ENCODE measurements at regions not wholly inside any gene's neighbourhood (a gene's known extent, or its start where the extent isn't known, plus 50 kb on each side); places are given as distances from the start of the nearest gene placed in this dataset.

GRCh38 chr14:25150934-25151790 lies 101.2 kb upstream of the STXBP6 start:
- H3K36me3 ChIP-seq (ENCODE audit: control insufficient read depth in 2 of 3, insufficient read depth in 3 of 3, low read length in 3 of 3) = no peaks in the 10 kb centered on the region
- DNase-seq (peak in 2 of 5 donors; percentile 45 to 62), FAIRE-seq (peak; percentile 92)
- H3K4me3 ChIP-seq (ENCODE audit: low read length in 3 of 3) = no peak overlapping the region
- no peaks in the 10 kb centered on the region for H3K4me1 ChIP-seq (ENCODE audit: control insufficient read depth in 2 of 3, insufficient read depth in 2 of 3, low read depth in 1 of 3, low read length in 3 of 3)
- intact Hi-C loops (cut with DNase I) = loop anchor here (10.0 kb wide), 1 partner anchor 426 kb away; no protein-coding TSS in a partner anchor
- peak; percentile 72 for TF ChIP-seq CTCF (IDR thresholded peaks at IDR 0.05; ENCODE audit: borderline replicate concordance, extremely low read depth, insufficient read depth)
- no peak overlapping the region for H3K9ac ChIP-seq (ENCODE audit: low read length in 3 of 3)
- no peaks in the 10 kb centered on the region for H3K27me3 ChIP-seq (ENCODE audit: control insufficient read depth, insufficient read depth, low read length)
- H3K27ac ChIP-seq (ENCODE audit: low read depth in 2 of 2, low read length in 2 of 2) = no peak overlapping the region
- no peaks in the 10 kb centered on the region for H3K9me3 ChIP-seq (ENCODE audit: control insufficient read depth in 2 of 3, insufficient read depth in 1 of 3, low read length in 3 of 3)

DNA sequence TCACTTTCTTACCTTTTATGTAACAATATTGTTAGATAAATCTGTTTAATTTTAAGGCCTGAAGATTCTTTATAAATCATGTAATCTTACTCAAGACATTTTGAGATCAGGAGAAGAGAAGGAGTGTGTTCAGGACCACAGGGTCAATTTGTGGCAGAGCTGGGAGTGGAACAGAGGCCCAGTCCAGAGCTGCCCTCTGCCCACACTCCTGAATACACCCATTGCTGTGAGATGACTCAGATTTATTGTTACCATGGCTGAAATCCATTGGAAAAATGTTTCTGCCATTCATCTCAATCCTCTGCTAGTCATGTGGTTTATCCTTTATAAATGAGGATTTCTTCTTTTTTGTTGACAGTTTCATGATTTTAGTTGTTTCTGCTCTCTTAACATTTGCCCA lies 100.5 kb upstream of the STXBP6 start:
- no peak overlapping the region for H3K9ac ChIP-seq (ENCODE audit: low read length in 3 of 3)
- H3K27me3 ChIP-seq (ENCODE audit: control insufficient read depth, insufficient read depth, low read length) = no peaks in the 10 kb centered on the region
- no peak for TF ChIP-seq CTCF (IDR thresholded peaks at IDR 0.05; ENCODE audit: borderline replicate concordance, extremely low read depth, insufficient read depth)
- DNase-seq = no peak
- H3K9me3 ChIP-seq (ENCODE audit: control insufficient read depth in 2 of 3, insufficient read depth in 1 of 3, low read length in 3 of 3) = no peaks in the 10 kb centered on the region
- H3K27ac ChIP-seq (ENCODE audit: low read depth in 2 of 2, low read length in 2 of 2) = no peak overlapping the region
- H3K4me1 ChIP-seq (ENCODE audit: control insufficient read depth in 2 of 3, insufficient read depth in 2 of 3, low read depth in 1 of 3, low read length in 3 of 3) = no peaks in the 10 kb centered on the region
- H3K36me3 ChIP-seq (ENCODE audit: control insufficient read depth in 2 of 3, insufficient read depth in 3 of 3, low read length in 3 of 3) = no peaks in the 10 kb centered on the region
- FAIRE-seq = no peak
- no peak overlapping the region for H3K4me3 ChIP-seq (ENCODE audit: low read length in 3 of 3)
- intact Hi-C loops (cut with DNase I) = loop anchor here (10.0 kb wide), 1 partner anchor 426 kb away; no protein-coding TSS in a partner anchor

- no peak for FAIRE-seq
- intact Hi-C loops (cut with DNase I) = no loop called here
- no peaks in the 10 kb centered on the region for H3K36me3 ChIP-seq (ENCODE audit: control insufficient read depth in 2 of 3, insufficient read depth in 3 of 3, low read length in 3 of 3)
- H3K4me1 ChIP-seq (ENCODE audit: control insufficient read depth in 2 of 3, insufficient read depth in 2 of 3, low read depth in 1 of 3, low read length in 3 of 3) = no peaks in the 10 kb centered on the region
- TF ChIP-seq CTCF (IDR thresholded peaks at IDR 0.05; ENCODE audit: borderline replicate concordance, extremely low read depth, insufficient read depth) = no peak
- no peaks in the 10 kb centered on the region for H3K9me3 ChIP-seq (ENCODE audit: control insufficient read depth in 2 of 3, insufficient read depth in 1 of 3, low read length in 3 of 3)
- no peak overlapping the region for H3K4me3 ChIP-seq (ENCODE audit: low read length in 3 of 3)
- no peak for DNase-seq
- H3K27me3 ChIP-seq (ENCODE audit: control insufficient read depth, insufficient read depth, low read length) = no peaks in the 10 kb centered on the region
- no peak overlapping the region for H3K9ac ChIP-seq (ENCODE audit: low read length in 3 of 3)
- no peak overlapping the region for H3K27ac ChIP-seq (ENCODE audit: low read depth in 2 of 2, low read length in 2 of 2)
Measured at GRCh38 chr14:25140411-25140810, 90.5 kb upstream of the STXBP6 start.
